ENCODE measurements at regions not wholly inside any gene's neighbourhood (a gene's known extent, or its start where the extent isn't known, plus 50 kb on each side); places are given as distances from the start of the nearest gene placed in this dataset.

DNA sequence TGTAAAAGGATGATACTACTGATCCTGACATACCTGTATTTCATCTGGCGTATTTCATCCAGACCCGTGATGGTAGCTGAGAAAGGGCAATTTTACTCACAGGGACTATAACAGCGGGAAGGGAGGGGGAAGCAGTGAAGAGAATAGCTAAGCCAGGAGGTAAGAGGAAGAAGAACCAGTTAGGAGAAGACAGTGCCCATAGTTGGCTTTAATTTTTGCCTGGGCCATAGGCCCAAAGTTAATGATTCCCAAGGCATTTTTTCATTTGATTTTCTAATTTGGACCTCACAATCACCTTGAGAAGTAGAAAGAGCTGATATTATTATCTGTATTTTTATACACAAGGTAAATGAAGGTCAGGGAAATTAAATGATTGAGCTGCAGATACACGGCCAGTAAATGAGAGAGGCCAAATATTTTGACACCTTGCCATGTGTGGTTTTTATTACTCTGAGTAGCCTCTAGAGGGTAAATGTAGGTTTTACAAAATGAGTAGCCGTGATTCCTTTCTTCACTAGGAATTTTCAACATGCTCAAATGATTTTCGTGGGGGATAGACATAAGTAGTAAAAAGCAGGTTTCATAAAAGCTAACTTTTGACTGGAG is 382.2 kb downstream of the FUT8 start:
- no peak for DNase-seq

DNA sequence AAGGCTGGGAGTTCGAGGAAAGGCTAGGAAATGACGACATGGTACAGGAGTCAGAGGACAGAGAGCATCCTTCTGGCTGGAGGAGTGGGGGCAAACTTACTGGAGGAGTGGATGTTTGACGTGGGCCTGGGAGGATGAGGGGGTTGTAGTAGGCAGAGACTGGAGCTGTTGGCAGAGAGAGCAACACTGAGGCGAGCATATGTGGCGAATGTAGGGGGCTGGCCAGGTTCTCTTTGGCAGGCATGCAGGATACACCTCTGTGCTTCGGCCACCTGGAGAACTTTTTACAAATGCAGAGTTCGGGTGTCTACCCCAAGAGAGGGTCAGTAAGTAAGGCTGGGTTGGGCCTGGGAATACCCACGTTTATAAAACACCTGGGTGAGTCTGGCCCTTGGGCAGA is 385.7 kb downstream of the FUT8 start:
- no peak for DNase-seq

DNA sequence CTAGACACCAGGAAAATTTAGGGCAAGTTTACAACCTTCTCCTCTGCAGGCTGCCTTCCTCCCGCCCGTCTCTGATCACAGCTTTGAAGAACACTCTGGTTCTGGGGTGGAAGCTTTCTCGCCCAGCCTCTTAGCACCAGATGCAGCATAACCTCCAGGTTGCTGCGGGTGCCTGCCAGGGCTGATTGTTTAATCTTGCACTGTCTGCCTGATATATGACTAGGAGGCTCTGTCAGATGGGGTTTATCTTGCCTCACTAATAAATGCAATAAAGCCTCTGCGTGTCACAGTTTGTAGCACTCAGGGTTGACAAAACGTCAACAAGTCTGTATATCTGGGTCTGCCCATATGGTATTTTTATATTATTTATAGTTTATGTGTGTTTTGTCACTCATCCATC is 388.2 kb downstream of the FUT8 start:
- DNase-seq, result no peak

DNA sequence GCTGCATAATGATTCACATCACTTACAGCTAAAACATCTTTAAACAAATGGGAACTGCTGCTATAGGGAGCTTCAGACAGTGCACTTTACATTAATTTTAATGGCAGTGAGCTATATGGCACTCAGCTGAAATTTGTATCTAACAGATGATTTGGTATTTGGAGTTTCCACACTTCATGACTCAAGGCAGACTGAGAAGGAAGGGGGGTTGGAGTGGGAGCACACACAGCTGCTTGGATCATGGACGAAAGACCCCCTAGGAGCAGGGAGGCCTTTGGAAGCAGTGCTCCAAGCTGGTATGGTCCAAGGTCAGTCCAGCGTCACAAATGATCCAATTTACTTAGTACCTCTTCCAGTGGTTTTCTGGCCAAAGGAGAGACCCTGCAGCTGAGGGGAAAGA is 389.7 kb downstream of the FUT8 start:
- no peak for DNase-seq

DNA sequence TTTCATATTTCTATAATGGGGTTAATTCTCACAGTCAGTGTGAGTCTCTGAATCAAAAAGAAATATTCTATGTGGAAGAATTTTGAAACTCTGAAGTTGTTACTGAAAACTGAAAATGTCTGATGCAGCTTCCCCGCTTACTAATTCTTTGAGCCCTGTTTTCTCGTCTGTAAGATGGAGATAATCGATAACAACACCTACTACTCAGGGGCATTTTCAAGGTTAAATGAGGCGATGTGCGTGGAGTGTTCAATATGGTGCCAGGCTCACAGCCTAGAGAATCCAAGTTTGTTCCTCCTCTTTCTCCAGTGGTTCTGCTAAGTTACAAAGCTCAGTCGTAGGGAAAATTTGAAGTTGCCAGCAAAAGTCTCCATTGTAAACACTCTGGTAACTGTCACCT is 391.4 kb downstream of the FUT8 start:
- no peak for DNase-seq

DNA sequence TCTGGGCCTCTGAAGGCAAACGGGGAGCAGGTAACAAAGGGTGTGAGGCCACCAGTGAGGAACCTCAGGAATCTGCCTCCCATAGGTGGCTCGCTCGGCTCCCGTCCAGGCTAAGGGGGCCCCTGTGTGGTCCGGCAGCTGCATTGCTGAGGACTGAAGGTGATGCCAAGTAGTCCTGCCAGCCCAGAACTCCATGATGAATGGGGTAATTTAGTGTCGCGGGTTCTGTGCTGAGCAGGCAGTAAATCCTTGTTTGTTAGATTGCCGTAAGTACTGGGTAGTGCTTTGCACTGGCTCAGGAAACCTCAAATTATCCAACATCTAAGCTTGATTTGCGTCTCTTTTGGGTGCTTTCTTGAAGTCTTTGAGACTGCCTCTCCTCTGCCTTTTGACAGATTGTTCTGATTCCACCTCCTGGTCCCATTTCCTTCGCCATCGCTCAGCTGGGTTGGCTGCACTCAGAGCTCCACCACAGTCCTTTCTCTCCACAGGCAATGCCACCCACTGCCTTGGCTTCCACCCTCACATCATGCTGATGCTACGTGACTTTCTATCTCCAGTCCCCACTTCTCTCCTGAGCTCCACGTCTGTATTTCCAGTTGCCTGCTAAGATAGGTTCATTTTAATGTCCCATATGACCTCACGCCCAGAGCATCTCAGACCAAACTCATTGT is 392.0 kb downstream of the FUT8 start:
- DNase-seq, result peak; percentile 3

DNA sequence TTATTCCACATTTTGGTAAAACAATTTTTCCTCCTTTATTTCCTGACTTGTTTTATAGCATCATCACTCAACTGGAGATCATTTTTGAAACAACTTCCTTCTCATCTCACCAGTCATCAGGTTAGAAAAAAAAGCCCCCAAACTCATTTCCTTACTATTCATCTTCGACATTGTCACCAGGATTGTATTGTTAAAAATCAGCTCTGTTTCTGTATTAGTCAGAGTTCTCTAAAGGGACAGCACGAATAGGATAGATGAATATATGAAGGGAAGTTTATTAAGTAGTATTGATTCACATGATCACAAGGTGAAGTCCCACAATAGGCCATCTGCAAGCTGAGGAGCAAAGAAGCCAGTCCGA is 392.6 kb downstream of the FUT8 start:
- DNase-seq, result no peak

DNA sequence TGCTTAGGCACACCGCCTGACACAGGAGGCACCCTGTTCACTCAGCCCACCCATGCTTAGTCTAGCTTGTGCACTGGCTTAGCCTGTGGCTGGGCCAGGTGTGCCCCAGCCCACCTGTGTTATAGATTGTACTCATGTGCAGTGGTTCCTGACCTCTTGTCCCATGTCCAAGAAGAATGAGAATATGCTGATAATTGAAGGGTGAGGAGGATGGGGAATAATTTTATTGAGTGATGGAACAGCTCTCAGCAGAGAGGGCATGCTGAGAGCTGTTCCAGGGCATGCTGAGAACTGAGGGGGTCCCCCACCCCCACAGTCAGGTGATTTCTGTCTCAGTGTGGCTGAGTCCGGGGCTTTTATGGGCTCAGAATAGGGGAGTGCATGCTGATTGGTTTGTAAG is 395.9 kb downstream of the FUT8 start:
- no peak for DNase-seq

DNA sequence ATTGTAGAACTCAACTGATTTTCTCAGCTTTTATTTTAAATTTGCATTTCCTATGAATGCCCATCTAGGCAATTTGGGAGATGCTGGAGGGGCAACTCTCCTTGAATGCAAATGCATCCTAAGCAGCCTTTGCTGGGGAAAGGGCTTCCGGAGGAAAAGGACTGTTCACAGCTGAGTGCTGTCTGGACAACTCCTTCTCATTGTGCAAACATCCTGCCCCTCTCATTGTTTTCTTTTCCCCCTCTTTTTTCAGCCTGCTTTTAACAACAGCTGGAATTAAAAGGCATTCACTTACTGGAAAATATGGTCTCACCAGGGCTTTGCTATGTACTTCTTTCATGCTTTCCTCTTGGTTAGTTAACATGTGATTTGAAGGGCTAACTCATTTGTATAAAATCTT is 397.8 kb downstream of the FUT8 start:
- no peak for DNase-seq

DNA sequence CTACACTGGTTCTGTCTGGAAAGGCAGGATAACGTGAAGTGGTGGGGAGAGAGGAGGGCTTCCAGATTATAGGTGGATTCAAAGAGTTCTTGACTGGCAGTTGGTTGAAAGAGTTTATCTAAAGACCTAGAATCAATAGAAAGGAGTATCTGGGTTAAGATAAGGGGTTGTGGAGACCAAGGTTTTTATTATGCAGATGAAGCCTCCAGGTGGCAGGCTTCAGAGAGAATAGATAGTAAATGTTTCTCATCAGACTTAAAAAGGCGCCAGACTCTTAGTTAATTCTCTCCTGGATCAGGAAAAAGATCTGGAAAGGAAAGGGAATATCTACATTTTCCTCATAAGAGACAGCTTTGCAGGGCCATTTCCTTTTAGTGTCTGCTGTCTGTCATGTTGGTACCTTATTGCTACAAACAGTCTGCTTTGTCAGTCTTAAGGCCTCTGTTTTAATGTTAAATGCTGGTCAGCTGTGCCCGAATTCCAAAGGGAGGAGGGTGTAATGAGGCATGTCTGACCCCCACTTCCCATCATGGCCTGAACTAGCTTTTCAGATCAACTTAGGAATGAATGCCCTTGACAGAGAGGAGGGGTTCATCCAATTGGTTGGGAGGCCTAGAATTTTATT is 401.3 kb downstream of the FUT8 start:
- no peak for DNase-seq

DNA sequence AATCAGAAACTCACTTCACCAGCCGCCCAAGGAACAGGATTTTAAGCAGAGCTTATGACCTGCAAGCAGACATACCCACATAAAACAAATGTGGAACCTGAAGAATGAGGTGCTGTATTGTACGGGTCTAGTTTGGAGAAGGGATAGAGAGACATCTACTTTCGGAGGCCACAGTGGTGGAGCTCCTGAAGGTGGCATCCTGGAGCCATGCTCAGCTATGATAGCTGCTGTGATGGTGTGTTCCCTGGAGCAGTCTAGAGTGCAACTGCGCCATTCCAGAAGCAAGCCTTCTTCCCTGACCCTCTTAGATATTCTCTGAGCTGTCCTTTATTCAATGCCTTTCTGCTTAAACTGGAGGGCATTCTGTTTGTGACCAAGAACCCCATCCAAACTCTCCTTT is 402.6 kb downstream of the FUT8 start:
- DNase-seq, result no peak

DNA sequence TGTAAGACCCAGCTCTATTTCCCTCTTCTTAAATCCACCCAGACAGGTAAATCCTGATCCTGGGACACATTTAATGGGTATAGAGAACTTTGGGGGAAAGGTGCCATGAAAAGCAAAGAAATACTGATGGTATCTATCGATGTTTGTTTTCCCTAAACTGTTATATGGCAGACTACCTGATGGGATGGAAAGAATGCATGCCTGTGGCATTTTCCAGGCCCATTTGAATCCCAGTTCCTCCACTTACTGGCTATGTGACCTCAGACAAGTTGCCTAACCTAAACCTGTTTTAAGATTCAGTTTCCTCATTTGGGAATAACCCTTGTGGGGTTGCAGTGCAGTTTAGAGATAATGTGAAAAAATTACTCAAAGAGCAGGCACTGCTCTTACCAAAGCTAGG is 404.5 kb downstream of the FUT8 start:
- DNase-seq, result no peak

DNA sequence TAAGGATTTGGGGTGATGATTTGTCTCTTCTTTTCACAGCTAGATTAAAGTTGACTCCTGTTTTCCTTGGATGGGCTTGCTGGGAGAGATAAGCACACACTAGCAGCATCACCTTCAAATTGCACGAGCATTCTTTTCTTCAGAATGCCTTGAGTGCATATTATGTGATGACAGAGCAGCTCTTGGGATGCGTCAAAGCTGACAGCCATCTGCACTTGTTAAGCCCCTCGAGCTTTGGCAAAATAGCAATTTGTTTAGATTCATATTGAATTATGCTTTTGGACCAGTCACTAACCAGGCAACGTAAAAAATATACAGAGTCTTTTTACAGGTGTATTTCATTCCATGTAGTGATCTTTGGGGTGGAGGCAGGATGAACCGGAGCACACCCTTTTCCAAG is 407.0 kb downstream of the FUT8 start:
- DNase-seq, result no peak

DNA sequence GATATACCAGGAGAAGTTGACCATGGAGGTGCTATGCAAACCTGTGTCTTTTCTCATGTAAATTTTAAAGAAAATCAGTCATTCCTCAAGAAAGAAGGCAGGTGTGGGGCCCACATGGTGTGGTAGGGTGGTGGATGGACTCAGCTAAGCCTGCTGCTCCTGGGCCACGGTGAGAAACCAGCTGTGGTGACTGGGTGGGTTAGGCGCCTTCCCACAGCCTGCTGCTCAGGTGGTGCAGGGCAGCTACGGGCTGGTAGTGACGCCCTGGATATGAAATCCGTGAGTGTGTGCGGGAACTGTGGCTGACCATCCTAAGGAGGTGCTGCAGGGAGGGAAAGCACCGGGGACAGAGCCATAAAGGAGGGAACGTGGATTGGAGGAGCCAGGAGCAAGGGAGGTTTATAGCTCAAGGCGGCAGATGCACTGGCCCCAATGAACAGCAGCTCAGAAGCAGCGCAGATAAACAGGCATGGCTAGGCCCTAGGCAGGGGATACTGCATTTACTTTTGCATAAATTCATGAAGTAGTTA is 408.8 kb downstream of the FUT8 start:
- no peak for DNase-seq

DNA sequence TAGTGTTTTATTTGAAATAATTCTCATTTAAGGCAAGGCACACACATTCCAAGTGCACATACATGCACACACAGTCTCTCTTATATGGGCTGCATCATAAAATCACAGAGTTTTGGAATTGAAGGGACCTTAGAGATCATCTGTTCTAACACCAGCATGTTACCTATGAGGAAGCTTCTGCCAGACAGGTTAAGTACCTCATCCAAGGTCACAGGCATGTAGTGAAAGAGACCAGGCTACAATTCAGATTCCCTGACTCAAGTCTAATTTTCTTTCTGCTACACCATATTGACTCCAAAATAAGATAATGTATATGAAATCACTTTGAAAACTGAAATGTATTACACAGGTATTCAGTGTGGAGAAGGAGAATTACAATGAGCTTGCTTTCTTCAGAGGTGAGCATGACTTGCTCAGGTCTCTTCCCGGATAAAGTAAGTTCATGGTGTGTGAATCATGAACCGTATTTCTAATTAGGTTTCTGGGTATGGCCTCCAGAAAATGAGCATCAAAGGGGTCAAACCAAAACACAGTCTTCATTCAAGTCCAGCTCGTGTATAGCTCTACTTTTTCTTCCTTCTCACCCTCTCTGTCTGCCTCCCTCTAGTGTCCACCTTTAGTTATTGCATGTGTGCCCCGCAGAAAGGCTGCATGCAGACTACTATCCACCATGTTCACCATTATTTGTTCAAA is 411.9 kb downstream of the FUT8 start:
- peak; percentile 1 for DNase-seq

DNA sequence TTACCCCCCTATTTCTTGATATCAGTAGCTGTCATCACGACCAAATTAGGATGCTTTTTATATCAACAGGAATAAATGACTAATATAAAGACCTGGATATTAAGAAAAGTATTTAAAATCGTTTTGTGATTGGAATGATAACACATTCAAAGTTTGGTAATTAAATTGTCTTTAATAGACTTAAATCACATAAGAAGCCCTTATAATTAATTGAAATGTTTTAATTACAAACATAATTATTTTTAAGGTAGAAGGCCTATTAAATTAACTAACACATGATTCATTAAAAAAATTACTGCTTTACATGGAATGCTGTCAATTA is 412.4 kb downstream of the FUT8 start:
- no peak for DNase-seq

DNA sequence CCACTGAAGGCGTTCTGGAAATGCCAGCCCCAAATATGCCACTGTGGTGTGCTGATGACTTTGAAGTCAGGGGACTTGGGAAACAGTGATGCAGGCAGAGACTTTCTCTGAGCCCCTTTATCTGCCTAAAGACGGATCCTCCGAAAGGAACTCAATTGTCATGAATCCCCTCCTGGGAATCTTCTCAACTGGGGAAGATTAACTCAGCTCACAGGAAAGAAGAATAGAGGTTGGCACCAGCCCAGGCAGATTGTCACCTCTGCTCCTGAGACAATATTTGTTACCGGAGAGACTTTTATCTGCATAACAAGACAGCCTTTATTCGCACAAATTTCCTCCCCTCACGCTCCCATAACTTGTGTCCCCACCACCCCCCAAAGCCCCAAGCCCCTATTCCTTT is 414.4 kb downstream of the FUT8 start:
- no peak for DNase-seq

DNA sequence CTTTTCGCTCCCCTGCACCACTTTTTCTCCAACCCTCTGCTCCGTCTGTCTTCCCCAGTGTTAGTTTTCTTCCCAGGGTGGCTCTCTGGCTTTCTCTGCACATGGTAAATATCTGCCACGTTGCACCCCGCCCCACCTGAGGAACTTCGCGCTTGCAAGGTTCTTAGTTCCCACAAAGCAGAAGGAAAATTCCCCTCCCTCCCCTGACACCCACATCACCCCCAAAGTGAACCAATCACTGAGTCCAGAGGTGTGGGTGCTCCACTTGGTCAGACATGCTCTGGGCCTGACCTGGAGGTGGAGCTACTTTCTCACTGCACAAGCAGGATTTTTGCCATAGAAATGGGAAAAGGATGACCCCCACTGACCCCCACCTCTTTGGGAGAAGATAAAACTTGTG is 415.0 kb downstream of the FUT8 start:
- no peak for DNase-seq

DNA sequence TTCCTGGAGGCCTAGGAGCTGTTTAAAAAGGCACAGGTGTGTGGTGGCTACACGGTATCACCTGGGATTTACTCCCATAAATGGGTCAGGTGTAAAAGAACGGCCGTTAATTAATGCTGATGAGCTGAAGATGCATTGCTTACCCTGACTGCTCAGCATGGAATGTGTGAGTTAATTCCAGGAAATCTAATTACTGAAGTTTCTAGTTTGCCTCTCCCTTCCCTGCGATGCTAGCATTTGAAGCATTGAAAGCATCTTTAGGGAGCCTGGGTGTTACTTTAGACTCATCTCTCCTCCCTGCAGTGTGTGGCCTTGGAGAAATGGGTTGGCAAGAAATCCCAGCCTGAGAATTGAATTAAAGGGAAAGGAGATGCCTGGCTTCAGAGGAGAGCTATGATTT is 415.9 kb downstream of the FUT8 start:
- no peak for DNase-seq

DNA sequence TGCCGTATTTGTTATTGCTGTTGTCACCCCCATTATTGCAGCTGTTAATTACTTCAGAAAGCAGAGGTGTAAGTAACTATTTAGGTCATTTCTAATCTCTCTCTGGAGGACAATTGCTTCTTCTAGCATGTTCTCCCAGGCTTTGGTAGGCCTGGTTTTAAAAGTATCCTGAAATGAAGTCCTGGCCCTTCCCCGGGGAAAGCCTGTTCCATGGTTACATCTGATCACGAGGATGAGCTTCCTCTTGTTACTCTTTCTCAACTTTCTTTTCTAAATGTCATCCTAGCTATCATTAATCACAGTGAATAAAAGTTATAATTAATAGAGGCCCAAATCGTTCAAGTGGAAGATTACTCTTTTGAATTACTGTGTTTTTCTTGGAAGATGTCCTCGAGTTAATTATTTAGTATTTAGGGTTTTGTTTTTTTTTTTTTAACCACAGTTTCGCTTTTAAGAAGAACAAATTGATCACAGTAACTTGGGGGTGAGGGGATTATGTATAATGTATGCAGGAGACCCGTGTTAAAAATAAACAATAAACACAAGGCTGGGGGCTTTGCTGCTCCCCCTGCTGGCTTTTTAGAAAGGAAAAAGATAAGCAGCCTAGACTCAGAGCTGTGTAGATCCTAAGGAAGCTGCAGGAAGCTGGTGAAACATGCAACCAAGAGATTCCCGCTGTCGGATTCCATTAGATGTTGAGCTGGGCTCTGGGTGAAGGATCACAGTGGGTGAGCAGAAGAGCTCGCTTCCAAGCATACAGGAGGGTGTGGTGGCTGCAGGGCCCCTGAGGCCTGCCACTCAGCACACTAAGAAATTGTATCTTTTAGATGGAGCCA is 420.1 kb downstream of the FUT8 start:
- DNase-seq, result no peak

DNA sequence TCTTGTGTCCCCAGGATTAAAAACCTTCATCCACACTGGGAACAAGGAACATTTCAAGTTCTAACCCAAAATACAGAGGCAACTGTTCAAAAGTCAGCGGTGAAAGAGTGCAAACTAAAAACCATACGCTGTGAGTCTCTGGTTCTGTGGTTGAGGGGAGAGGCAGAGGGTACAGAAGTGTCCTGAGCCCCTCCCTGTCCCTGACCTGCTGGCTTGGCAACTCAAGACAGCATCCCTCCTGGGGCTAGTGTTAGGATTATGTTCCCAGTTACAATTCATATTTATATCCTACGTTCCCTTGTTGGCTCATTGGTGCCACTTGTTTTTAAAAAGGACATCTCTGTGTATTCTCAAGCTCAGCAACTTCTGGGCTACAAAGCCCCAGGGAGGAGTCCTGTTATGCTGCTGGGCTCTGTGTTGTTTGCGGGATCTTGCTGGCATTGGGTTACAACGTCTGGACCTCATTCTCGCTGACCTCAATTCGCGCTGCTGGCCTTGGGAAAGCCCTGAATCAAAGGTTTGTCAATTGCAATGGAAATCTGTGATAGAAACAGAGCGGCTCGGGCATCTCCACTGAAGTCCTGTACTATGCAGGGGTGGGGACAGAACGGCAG is 420.8 kb downstream of the FUT8 start:
- DNase-seq, result no peak

DNA sequence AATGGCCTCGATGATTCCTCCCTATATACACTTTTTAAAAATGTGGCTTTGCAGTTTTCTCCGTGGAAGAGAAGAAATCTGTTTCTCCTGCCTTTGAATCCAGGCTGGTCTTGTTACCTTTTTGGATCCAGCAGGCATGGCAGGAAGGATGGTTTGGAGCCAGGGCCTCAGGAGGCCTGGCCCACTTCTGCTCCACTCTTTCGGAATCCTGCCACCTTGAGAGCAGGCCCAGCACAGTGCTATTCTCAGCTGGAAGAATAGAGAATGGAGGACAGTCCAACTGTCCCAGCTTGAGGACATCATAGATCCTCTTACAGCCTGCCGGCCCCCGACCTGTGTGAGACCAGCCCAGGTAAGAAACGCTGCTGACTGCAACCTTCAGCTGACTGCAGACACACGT is 421.5 kb downstream of the FUT8 start:
- no peak for DNase-seq

Data from occipital lobe (tissue), 1 donor.